Neural cell (in vitro differentiated cells): ENCODE measurements at regions not wholly inside any gene's neighbourhood (a gene's known extent, or its start where the extent isn't known, plus 50 kb on each side); places are given as distances from the start of the nearest gene placed in this dataset.

ENCODE experiments used
- H2AFZ ChIP-seq: fragments of 200-600, 300-800 bp; sonication (generic), shearing (Covaris generic); 2 replicates; pipeline ENCODE4 v1.6.0; 2014; ENCODE audit warnings: low read depth, mild to moderate bottlenecking, antibody characterized with exemption, low read length, moderate library complexity
- H3F3A ChIP-seq: fragments of 200-600 bp; shearing (Covaris generic); 2 replicates; pipeline ENCODE4 v1.6.1; 2016; ENCODE audit warnings: mild to moderate bottlenecking, moderate library complexity, mixed read lengths, antibody characterized with exemption, low read length; ENCODE audit not compliant: insufficient read depth, poor library complexity, severe bottlenecking
- H3K27ac ChIP-seq: fragments of 200-600, 300-800 bp; sonication (generic), shearing (Covaris generic); 2 replicates; pipeline ENCODE4 v1.5.1; 2014; ENCODE audit warnings: mild to moderate bottlenecking, low read length, moderate library complexity
- H3K27me3 ChIP-seq: fragments of 300-800, 200-600 bp; sonication (generic), shearing (Covaris generic); 2 replicates; pipeline ENCODE4 v1.6.0; 2014; ENCODE audit warnings: mild to moderate bottlenecking, low read depth, low read length, moderate library complexity; ENCODE audit not compliant: insufficient read depth
- H3K36me3 ChIP-seq: fragments of 300-800, 200-600 bp; sonication (generic), shearing (Covaris generic); 2 replicates; pipeline ENCODE4 v1.5.1; 2014; ENCODE audit warnings: mild to moderate bottlenecking, antibody characterized with exemption, low read length, moderate library complexity; ENCODE audit not compliant: insufficient read depth
- H3K4me2 ChIP-seq: fragments of 300-800, 200-600 bp; sonication (generic), shearing (Covaris generic); 2 replicates; pipeline ENCODE4 v1.6.0; 2014; ENCODE audit warnings: mild to moderate bottlenecking, low read length
- H3K4me3 ChIP-seq: fragments of 300-800, 200-600 bp; sonication (generic), shearing (Covaris generic); 2 replicates; pipeline ENCODE4 v1.5.1; 2014; ENCODE audit warnings: mild to moderate bottlenecking, low read length, moderate library complexity
- H3K79me2 ChIP-seq: fragments of 200-600 bp; shearing (Covaris generic); replicated peaks from 2 replicates; pipeline ENCODE4 v1.6.0; 2014; ENCODE audit warnings: mild to moderate bottlenecking, low read length, moderate library complexity; ENCODE audit not compliant: insufficient read depth
- H3K9ac ChIP-seq: fragments of 300-800, 200-600 bp; sonication (generic), shearing (Covaris generic); 2 replicates; pipeline ENCODE4 v1.6.1; 2016; ENCODE audit warnings: mild to moderate bottlenecking, low read length, mixed read lengths
- H3K9me2 ChIP-seq: fragments of 200-600 bp; shearing (Covaris generic); 2 replicates; pipeline ENCODE4 v1.6.1; 2016; ENCODE audit warnings: mild to moderate bottlenecking, low read length, mixed read lengths; ENCODE audit not compliant: insufficient read depth
- H3K9me3 ChIP-seq: fragments of 200-600, 300-800 bp; sonication (generic), shearing (Covaris generic); 2 replicates; pipeline ENCODE4 v1.6.1; 2016; ENCODE audit warnings: mild to moderate bottlenecking, mixed run types, low read length, moderate library complexity, mixed read lengths
- H4K20me1 ChIP-seq: fragments of 200-600 bp; shearing (Covaris generic); 2 replicates; pipeline ENCODE4 v1.6.1; 2016; ENCODE audit warnings: mild to moderate bottlenecking, mixed run types; ENCODE audit not compliant: insufficient read depth
- EP300 ChIP-seq: fragments of 450-650 bp; conservative IDR thresholded peaks from 2 replicates; pipeline ENCODE4 v1.6.1; 2014; ENCODE audit warnings: antibody characterized with exemption, mild to moderate bottlenecking, moderate library complexity; ENCODE audit not compliant: poor library complexity, severe bottlenecking
- EZH2 ChIP-seq: fragments of 200-600, 300-800 bp; shearing (Covaris generic), sonication (generic); IDR thresholded peaks from 2 replicates; pipeline ENCODE4 v1.6.1; 2014; ENCODE audit warnings: antibody characterized with exemption, low read length, borderline replicate concordance, mild to moderate bottlenecking; ENCODE audit not compliant: insufficient read depth, poor library complexity, severe bottlenecking
- MXI1 ChIP-seq: fragments of 450-650 bp; conservative IDR thresholded peaks from 2 replicates; pipeline ENCODE4 v1.6.1; 2014; ENCODE audit warnings: antibody characterized with exemption, mild to moderate bottlenecking; ENCODE audit not compliant: poor library complexity, severe bottlenecking
- POLR2AphosphoS5 ChIP-seq: IDR thresholded peaks from 2 replicates; pipeline ENCODE4 v1.6.1; 2012
- RAD21 ChIP-seq: fragments of 450-650 bp; conservative IDR thresholded peaks from 2 replicates; pipeline ENCODE4 v1.6.1; 2014; ENCODE audit warnings: antibody characterized with exemption, mild to moderate bottlenecking, moderate library complexity
- SMC3 ChIP-seq: fragments of 450-650 bp; conservative IDR thresholded peaks from 2 replicates; pipeline ENCODE4 v1.6.1; 2014; ENCODE audit warnings: antibody characterized with exemption, mild to moderate bottlenecking, moderate library complexity; ENCODE audit not compliant: poor library complexity
- TAF1 ChIP-seq: IDR thresholded peaks from 2 replicates; pipeline ENCODE4 v1.6.1; 2012; ENCODE audit warnings: low read depth
- TF ChIP-seq, protein P1 (sequence below): IDR thresholded peaks from 2 replicates; pipeline ENCODE4 v1.6.1; 2012; ENCODE audit warnings: borderline replicate concordance
- TF ChIP-seq, protein P2 (sequence below): fragments of 450-650 bp; IDR thresholded peaks from 2 replicates; pipeline ENCODE4 v1.5.1; 2014; ENCODE audit warnings: antibody characterized with exemption, mild to moderate bottlenecking, moderate library complexity; ENCODE audit not compliant: poor library complexity, severe bottlenecking

DNA sequence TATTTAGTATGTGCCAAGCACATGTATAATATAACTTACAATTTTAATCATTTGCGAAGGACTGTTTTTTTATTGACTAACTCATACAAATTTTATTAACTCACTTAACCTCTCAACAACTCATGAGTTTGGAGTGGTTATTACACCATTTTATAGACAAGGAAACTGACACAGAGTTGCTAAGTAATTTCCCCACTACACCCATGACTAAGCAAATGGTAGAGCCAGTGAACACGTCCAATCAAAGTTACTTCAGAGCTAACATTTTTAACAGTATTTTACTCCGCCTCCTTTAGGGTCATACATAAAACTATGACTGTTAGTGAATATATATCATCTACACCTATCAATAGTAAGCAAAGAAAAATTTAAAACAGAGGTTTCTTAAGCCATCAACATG is 556.7 kb upstream of the FSIP2 start:
- no peak overlapping the region for H3K4me3 ChIP-seq
- H3K9ac ChIP-seq = no peak overlapping the region
- H3K4me2 ChIP-seq = no peak overlapping the region
- H4K20me1 ChIP-seq = no peaks in the 10 kb centered on the region
- H3F3A ChIP-seq = no peaks in the 10 kb centered on the region
- H3K9me2 ChIP-seq = no peaks in the 10 kb centered on the region
- TF ChIP-seq, protein P1, sequence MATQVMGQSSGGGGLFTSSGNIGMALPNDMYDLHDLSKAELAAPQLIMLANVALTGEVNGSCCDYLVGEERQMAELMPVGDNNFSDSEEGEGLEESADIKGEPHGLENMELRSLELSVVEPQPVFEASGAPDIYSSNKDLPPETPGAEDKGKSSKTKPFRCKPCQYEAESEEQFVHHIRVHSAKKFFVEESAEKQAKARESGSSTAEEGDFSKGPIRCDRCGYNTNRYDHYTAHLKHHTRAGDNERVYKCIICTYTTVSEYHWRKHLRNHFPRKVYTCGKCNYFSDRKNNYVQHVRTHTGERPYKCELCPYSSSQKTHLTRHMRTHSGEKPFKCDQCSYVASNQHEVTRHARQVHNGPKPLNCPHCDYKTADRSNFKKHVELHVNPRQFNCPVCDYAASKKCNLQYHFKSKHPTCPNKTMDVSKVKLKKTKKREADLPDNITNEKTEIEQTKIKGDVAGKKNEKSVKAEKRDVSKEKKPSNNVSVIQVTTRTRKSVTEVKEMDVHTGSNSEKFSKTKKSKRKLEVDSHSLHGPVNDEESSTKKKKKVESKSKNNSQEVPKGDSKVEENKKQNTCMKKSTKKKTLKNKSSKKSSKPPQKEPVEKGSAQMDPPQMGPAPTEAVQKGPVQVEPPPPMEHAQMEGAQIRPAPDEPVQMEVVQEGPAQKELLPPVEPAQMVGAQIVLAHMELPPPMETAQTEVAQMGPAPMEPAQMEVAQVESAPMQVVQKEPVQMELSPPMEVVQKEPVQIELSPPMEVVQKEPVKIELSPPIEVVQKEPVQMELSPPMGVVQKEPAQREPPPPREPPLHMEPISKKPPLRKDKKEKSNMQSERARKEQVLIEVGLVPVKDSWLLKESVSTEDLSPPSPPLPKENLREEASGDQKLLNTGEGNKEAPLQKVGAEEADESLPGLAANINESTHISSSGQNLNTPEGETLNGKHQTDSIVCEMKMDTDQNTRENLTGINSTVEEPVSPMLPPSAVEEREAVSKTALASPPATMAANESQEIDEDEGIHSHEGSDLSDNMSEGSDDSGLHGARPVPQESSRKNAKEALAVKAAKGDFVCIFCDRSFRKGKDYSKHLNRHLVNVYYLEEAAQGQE = no peak
- TF ChIP-seq, protein P2, sequence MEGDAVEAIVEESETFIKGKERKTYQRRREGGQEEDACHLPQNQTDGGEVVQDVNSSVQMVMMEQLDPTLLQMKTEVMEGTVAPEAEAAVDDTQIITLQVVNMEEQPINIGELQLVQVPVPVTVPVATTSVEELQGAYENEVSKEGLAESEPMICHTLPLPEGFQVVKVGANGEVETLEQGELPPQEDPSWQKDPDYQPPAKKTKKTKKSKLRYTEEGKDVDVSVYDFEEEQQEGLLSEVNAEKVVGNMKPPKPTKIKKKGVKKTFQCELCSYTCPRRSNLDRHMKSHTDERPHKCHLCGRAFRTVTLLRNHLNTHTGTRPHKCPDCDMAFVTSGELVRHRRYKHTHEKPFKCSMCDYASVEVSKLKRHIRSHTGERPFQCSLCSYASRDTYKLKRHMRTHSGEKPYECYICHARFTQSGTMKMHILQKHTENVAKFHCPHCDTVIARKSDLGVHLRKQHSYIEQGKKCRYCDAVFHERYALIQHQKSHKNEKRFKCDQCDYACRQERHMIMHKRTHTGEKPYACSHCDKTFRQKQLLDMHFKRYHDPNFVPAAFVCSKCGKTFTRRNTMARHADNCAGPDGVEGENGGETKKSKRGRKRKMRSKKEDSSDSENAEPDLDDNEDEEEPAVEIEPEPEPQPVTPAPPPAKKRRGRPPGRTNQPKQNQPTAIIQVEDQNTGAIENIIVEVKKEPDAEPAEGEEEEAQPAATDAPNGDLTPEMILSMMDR = no peak
- no peak for TF ChIP-seq POLR2AphosphoS5
- no peak for TF ChIP-seq MXI1
- no peak for TF ChIP-seq SMC3
- no peak for TF ChIP-seq TAF1
- TF ChIP-seq RAD21 = no peak
- no peak for TF ChIP-seq EZH2
- no peak for TF ChIP-seq EP300
- H3K36me3 ChIP-seq = no peaks in the 10 kb centered on the region
- no peaks in the 10 kb centered on the region for H3K9me3 ChIP-seq
- H3K79me2 ChIP-seq = no peaks in the 10 kb centered on the region
- H2AFZ ChIP-seq = no peak overlapping the region
- H3K27ac ChIP-seq = no peak overlapping the region
- peaks cover 7% of the 10 kb centered on the region for H3K27me3 ChIP-seq

DNA sequence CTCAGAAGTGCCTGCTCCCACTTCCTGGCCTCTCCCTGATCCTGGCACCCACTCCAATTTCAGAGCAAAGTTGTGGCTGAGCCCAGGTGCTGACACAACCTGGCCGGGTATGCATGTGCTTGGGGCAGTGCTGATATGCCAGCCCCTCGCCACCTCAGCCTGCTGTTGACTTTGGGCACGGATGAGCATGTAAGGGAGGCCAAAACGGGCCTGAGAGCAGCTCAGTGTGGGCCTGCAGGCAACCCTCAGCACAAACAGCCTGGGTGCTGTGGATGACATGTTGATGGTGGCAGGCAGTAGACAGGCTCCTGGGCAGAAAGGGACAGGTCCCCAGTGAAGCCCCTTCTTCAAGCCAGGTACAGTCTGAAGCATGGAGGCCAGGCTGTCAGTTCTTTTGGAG is 553.6 kb upstream of the FSIP2 start:
- no peaks in the 10 kb centered on the region for H3F3A ChIP-seq
- H3K9me2 ChIP-seq = no peaks in the 10 kb centered on the region
- no peak for TF ChIP-seq SMC3
- TF ChIP-seq, protein P2 = no peak
- no peak for TF ChIP-seq MXI1
- TF ChIP-seq TAF1 = no peak
- no peak for TF ChIP-seq RAD21
- TF ChIP-seq POLR2AphosphoS5 = no peak
- TF ChIP-seq EZH2 = no peak
- TF ChIP-seq, protein P1 = no peak
- no peak for TF ChIP-seq EP300
- no peak overlapping the region for H3K4me2 ChIP-seq
- H2AFZ ChIP-seq = no peak overlapping the region
- H3K79me2 ChIP-seq = no peaks in the 10 kb centered on the region
- H3K27me3 ChIP-seq = peaks cover 7% of the 10 kb centered on the region
- no peak overlapping the region for H3K4me3 ChIP-seq
- no peaks in the 10 kb centered on the region for H4K20me1 ChIP-seq
- H3K36me3 ChIP-seq = no peaks in the 10 kb centered on the region
- H3K27ac ChIP-seq = no peak overlapping the region
- H3K9me3 ChIP-seq = no peaks in the 10 kb centered on the region
- H3K9ac ChIP-seq = no peak overlapping the region
